Esophagus squamous epithelium (tissue), 4 donors: ENCODE measurements at regions not wholly inside any gene's neighbourhood (a gene's known extent, or its start where the extent isn't known, plus 50 kb on each side); places are given as distances from the start of the nearest gene placed in this dataset.
"Not testable (repeated sequence)": the region's sequence is repeated elsewhere in the genome, so short reads cannot be mapped to it uniquely, and the experiment has no call there.

Experiments used
- POLR2A ChIP-seq, 4 donors: fragments of 450-650 bp; IDR thresholded peaks; one replicate each; pipeline ENCODE4 v1.6.1; 2017; ENCODE audit warnings: antibody characterized with exemption in 4 of 4, mild to moderate bottlenecking in 4 of 4, moderate library complexity in 3 of 4
- TF ChIP-seq, protein P1 (sequence below), 6 experiments: fragments of 450-650 bp in 4 of 6; fragments of 200-600 bp in 2 of 6; sonication (generic) in 2 of 6; IDR thresholded peaks; one replicate each; pipeline ENCODE4 v1.5.1; 2016 to 2019; ENCODE audit warnings: antibody characterized with exemption in 6 of 6, mild to moderate bottlenecking in 4 of 6, moderate library complexity in 4 of 6

DNA sequence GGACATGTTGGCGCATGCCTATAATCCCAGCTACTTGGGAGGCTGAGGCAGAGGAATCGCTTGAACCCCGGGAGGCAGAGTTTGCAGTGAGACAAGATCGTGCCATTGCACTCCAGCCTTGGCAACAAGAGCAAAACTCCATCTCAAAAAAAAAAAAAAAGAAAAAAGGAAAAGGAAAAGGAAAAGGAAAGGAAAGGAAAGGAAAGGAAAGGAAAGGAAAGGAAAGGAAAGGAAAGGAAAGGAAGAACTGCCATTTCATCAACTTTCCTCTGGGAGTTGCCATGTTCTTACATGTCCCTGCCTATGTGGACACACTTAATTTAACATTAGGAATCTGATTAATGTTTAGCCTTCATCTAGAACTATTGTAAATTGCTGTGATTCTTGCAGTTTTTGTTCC is 287.9 kb upstream of the LRP1B start:
- TF ChIP-seq, protein P1, sequence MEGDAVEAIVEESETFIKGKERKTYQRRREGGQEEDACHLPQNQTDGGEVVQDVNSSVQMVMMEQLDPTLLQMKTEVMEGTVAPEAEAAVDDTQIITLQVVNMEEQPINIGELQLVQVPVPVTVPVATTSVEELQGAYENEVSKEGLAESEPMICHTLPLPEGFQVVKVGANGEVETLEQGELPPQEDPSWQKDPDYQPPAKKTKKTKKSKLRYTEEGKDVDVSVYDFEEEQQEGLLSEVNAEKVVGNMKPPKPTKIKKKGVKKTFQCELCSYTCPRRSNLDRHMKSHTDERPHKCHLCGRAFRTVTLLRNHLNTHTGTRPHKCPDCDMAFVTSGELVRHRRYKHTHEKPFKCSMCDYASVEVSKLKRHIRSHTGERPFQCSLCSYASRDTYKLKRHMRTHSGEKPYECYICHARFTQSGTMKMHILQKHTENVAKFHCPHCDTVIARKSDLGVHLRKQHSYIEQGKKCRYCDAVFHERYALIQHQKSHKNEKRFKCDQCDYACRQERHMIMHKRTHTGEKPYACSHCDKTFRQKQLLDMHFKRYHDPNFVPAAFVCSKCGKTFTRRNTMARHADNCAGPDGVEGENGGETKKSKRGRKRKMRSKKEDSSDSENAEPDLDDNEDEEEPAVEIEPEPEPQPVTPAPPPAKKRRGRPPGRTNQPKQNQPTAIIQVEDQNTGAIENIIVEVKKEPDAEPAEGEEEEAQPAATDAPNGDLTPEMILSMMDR (IDR thresholded peaks at IDR 0.05), result not testable (repeated sequence)
- TF ChIP-seq POLR2A (IDR thresholded peaks at IDR 0.05), result not testable (repeated sequence)
